HL-60/S4 (cell line): ENCODE measurements at regions not wholly inside any gene's neighbourhood (a gene's known extent, or its start where the extent isn't known, plus 50 kb on each side); places are given as distances from the start of the nearest gene placed in this dataset.

Experiments used
- in situ Hi-C: fragments of 300-500 bp; cut with MboI; formaldehyde crosslinking; loops from 2 replicates; pipeline ENCODE4 v1.14.3; 2022; ENCODE audit warnings: low sequenced_read_pairs

DNA sequence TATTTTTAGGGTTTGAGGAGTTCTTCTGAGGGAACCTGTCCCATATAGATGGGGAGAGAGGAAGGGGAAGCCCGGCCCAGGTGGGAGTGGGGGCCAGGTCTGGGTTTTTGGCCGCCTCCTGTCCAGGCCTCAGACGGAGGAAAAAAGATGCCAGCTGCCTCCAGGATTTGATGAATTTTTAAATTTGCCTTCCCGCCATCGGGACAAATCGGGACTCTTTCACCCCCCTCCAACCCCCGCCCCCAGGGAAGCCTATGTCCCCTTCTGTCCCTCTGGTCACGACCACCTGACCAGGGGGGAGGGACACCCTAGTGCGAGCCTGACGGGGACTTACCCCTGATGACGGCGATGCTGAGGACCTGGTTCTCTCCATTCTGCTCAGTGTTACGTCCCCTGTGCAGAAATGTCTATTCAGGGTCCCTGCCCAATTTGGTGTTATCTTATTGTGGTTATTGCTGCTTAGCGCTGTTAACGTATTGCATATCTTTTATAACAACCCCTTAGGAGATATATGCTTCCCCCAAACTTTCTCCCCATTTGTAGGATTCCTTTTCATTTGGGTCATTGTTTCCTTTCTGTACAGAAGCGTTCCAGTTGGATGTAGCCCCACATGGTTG, 115.9 kb upstream of the GRK3 start:
- in situ Hi-C loops = no loop called here

GRCh38 chr22:25449781-25450317, 114.6 kb upstream of the GRK3 start:
- in situ Hi-C loops = loop anchor here (25.0 kb wide), 1 partner anchor 887 kb away; no protein-coding TSS in a partner anchor

DNA sequence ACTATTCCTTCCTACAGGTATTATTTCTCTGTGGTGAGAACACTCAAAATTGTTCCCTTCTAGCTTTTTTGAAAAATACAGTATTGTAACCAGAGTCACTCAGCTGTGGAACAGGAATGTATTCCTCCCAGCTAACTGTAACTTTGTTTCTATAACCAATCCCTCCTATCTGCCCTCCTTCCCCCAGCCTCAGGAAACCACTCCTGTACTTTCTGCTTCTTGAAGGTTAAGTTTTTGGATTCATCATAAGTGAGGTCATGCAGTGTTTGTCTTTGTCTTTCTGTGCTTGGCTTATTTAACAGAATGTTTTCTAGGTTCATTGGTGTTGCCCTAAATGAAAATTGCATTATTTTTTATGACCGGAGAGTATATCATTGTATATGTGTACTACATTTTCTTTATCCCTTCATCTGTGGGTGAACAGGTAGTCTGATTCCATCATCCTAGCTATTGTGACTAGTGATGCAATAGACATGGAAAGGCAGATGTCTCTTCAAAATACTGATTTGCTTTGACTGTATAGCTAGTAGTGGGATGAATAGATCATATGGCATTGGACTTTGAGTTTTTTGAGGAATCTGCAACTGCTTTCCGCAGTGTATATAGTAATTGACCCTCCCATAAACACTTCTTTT, 112.9 kb upstream of the GRK3 start:
- in situ Hi-C loops = loop anchor here (25.0 kb wide), 1 partner anchor 886 kb away; no protein-coding TSS in a partner anchor

DNA sequence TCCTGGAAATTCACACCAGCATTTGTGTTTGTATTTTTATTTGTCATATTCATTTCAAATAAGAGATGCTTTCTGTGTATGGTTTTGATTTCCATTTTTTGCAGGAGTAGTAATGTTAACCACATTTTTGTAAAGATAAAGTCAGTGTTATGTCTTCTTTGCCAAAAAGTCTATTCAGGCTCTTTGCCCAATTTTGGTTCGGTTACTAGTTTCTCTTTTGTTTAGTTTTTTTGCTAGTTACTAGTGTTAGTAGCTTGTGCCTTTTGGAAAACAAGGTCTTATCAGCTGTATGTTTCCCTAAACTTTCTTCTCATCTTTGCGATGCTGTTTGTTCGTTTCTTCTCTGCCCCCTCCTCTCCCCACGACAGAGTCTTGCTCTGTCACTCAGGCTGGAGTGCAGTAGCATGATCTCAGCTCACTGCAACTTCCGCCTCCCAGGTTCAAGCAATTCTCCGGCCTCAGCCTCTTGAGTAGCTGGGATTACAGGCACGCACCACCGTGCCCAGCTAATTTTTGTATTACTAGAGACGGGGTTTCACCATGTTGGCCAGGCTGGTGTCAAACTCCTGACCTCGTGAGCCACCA, 112.3 kb upstream of the GRK3 start:
- in situ Hi-C loops = loop anchor here (25.0 kb wide), 1 partner anchor 885 kb away; no protein-coding TSS in a partner anchor

DNA sequence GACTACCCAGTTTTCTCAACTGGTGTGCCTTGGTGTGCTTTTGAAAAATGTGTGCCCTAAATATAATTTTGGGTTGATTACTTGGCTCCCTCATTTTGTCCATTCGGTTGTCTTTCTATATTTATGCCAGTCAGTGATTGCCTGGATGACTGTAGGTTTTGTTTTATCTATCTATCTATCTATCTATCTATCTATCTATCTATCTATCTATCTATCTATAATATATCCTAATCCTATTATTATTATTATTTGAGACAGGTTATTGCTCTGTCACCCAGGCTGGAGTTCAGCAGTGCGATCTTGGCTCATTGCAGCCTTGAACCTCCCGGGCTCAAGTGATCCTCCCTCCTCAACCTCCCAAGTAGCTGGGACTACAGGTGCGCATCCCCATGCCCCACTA, 111.4 kb upstream of the GRK3 start:
- in situ Hi-C loops = loop anchor here (25.0 kb wide), 1 partner anchor 884 kb away; no protein-coding TSS in a partner anchor

GRCh38 chr22:25453557-25453956, 110.9 kb upstream of the GRK3 start:
- in situ Hi-C loops = loop anchor here (25.0 kb wide), 1 partner anchor 884 kb away; no protein-coding TSS in a partner anchor

- in situ Hi-C loops = loop anchor here (25.0 kb wide), 1 partner anchor 881 kb away; no protein-coding TSS in a partner anchor
These were observed 108.0 kb upstream of the GRK3 start for GRCh38 chr22:25456300-25457043.

DNA sequence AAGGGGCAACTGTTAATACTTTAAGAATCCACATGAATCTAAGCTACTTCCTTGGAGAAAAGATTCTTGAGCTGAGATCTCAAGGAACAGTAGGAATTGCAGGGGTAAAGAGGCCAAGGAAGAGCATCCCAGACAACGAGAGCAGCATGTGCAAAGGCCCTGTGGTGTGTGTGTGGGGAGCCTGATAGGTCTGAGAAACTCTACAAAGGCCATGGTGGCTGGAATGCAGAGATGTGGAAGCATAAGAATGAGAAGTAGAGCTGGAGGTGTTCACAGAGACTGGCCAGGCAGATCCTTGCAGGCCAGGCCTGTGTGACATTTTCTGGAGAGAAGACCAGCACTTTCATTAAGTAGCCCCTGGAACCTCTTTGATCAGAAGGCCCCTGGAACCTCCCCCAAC, 105.8 kb upstream of the GRK3 start:
- in situ Hi-C loops = loop anchor here (25.0 kb wide), 1 partner anchor 879 kb away; no protein-coding TSS in a partner anchor

DNA sequence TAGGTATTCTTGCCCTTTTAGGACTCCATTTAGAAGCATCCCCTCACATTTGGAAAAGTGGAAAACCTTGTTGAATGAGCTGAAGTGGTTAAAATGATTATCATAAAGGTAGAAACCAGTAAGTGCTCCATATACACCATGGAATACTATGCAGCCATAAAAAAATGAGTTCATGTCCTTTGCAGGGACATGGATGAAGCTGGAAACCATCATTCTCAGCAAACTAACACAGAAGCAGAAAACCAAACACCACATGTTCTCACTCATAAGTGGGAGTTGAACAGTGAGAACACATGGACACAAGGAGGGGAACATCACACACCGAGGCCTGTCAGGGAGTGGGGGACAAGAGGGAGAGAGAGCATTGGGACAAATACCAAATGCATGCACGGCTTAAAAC, 103.8 kb upstream of the GRK3 start:
- in situ Hi-C loops = loop anchor here (10.0 to 25.0 kb wide), 3 partner anchors 244 to 877 kb away; no protein-coding TSS in a partner anchor

GRCh38 chr22:25461301-25461700, 103.2 kb upstream of the GRK3 start:
- in situ Hi-C loops = loop anchor here (10.0 to 25.0 kb wide), 3 partner anchors 244 to 876 kb away; no protein-coding TSS in a partner anchor

DNA sequence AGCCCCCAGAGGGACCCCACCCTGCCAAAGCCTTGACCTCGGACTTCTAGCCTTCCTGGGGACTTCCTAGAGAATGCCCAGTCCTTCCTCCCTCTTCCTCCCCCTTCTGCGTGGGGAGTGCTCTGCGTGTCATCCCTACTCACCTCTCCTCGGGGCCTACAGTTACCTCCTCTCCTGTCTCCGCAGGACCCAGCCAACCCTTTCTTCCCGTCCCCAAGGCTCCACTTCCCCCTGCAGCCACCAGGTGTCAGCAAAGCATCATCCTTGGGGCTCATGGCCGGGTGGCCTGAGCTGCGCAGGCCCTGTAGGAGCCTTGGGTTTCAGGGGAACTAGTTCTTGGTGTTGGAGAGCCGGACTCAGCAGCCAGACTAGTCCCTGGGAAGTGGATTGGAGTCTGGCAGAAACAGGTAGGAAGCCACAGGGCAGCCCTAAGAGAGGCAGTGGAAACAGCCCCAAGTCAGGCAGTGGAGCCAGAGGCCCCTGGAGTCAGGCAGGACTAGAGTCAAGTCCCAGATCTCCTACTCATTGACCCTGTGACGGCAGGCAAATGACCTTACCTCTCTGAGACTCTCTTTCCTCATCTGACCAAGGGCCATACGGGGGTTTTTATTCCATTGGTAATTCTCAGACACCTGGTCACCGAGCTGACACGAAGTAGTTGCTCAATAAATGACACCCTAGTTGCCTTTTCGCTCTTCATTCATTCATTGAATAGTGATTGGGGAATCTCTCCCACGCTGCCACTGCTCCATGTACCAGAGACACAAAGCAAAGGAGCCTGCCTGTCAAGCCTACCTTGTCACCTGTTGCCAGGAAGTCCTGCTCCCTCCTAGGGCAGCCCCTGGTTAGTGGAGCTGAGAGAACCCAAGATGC, 101.8 kb upstream of the GRK3 start:
- in situ Hi-C loops = loop anchor here (10.0 to 25.0 kb wide), 3 partner anchors 242 to 875 kb away; no protein-coding TSS in a partner anchor

- in situ Hi-C loops = loop anchor here (10.0 to 25.0 kb wide), 3 partner anchors 242 to 874 kb away; no protein-coding TSS in a partner anchor
These were observed 101.2 kb upstream of the GRK3 start for GRCh38 chr22:25463347-25463628.

DNA sequence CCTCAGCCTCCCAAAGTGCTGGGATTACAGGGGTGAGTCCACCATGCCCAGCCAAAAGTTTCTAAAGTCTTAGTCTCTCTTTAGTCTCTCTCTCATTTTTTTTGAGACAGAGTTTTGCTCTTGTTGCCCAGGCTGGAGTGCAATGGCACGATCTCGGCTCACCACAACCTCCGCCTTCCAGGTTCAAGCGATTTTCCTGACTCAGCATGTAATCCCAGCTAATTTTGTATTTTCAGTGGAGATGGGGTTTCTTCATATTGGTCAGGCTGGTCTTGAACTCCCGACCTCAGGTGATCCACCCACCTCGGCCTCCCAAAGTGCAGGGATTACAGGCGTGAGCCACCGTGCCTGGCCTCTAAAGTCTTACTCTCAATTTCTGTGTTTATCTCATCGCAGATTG, 100.1 kb upstream of the GRK3 start:
- in situ Hi-C loops = loop anchor here (10.0 to 25.0 kb wide), 3 partner anchors 240 to 873 kb away; no protein-coding TSS in a partner anchor

DNA sequence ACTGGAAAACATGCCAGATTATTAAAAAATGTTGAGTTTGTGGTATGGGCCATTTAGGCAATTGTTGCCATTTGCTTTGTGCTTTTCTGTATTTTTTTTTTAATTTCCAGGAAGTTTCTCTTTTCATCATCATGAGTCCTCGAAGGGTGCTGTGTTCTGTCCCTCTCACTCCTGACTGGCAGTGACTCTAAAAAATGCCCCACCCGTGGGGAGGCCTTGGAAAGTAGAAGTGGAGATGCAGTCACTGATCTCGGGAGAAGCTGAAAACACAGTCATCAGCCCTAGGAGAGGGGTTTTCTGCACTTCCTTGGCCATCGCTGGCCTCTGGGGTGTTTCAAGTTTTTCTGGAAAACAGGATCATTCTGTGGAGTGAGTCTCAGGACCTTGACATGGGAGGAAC, 98.5 kb upstream of the GRK3 start:
- in situ Hi-C loops = loop anchor here (10.0 to 25.0 kb wide), 3 partner anchors 239 to 871 kb away; no protein-coding TSS in a partner anchor

DNA sequence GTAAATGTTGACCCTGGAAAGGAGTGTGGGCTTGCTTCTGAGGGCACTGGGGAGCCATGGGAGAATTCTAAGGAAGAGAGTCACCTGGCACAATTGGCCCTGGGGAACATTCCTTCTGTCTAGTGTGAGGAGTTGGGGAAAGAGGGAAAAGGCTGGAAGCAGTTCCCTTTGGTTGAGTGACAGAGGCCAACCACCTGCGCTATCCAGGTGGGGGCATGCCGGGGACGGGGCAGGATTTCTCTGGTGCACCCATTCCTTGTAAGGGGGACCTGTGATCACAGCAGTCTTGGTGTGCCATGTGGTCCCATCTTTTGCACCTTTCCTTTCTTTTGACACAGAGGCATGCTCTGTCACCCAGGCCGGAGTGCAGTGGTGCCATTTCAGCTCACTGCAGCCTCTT, 92.1 kb upstream of the GRK3 start:
- in situ Hi-C loops = loop anchor here (25.0 kb wide), 1 partner anchor 865 kb away; no protein-coding TSS in a partner anchor

DNA sequence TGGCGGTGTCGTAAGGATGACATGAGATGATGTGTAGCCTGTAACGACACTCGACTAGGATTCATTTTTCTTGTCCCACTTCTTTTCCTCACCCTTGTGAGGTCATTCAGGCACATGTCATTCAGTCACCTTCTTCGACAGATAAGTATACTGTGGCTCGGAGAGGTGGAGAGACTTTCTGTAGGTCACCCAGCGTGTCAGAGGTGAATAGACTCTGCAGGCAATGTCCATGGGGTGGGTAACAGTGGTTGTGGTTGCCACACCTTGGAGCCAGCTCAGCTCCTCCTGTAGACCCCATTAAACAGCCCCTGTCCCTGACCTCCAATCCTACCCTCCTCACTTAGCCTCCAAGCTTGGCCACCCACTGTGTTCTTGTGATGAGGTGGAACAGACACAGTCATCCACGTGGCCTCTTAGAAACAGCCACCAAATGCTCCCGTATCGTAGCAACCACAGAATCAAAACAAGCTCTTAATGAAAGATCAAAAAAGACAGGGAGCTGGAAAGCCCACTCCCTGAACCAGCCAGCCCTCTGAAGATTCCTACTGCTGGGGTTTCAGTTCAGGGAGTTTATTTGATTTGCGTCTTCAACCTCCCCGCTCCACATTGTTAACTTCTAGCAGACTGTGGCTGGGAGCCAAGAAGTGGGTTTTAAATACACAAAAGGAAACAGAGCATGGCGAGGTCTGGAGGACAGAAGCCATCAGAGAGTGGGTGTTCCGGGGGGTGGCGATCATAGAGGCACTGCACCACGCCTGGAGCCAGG, 89.0 kb upstream of the GRK3 start:
- in situ Hi-C loops = no loop called here

DNA sequence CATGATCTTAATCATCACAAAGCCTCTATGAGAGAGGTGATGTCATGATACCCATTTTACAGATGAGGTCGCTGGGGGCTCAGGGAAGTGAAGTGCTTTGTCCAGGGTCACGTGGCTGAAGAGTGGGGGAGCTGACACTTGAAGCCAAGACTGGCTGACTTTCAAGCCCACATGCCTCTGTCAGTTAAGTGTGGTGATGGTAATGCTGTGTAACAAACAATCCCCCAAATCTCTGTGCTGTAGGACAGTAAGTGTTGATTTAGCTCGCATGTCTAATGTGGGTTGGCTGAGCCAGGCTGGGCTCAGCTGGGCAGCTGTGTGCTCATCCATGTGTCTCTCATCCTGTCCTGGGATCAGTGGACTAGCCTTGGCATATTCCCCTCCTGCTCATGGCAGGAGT, 87.1 kb upstream of the GRK3 start:
- in situ Hi-C loops = no loop called here

DNA sequence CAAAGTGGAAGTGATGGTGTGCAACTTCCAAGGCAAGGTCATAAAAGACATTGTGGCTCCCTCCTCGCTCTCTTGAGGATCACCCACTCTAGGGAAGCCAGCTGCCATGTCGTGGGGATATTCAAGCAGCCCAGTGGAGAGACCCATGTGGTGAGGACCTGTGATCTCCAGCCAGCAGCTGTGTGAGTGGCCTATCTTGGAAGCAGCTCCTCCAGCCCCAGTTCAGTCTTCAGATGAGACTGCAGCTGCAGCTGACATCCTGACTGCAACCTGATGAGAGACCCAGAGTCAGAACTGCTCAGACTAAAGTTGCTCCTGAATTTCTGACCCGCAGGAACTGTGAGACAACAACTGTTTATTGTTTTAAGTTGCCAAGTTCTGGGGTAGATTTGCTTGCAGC, 86.4 kb upstream of the GRK3 start:
- in situ Hi-C loops = no loop called here

DNA sequence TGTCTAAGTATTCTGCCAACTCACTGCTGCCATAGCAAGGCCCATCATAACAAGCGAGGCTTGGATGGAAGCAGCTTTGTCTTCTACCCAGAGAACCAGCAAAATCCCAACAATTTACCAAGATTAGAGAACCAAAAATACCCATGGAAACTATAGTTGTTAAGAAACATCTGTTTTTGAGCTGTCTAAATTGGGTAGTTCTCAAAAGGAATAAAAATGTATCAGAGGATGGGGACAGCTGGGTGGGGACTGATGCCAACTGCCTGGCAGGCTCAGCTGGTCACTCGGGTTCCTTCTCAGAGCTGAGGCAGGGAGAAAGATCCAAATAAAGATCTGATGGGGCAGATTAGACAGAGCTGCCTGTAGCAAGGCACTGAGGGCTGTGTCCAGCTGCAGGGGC, 85.9 kb upstream of the GRK3 start:
- in situ Hi-C loops = no loop called here
